K562 (cell line): ENCODE measurements at regions not wholly inside any gene's neighbourhood (a gene's known extent, or its start where the extent isn't known, plus 50 kb on each side); places are given as distances from the start of the nearest gene placed in this dataset.

Experiments used
- ATAC-seq: fragments of 200-7000 bp; cut with Tn5 transposase; 3 replicates; pipeline ENCODE4 v1.9.1; 2020; ENCODE audit warnings: moderate library complexity
- BruUV-seq: library from RNA; stranded (reverse); fragments of 400-500 nt; replicated peaks from 2 replicates; lab custom pipeline; 2021; lab: Mats Ljungman, UMichigan
- CTCF ChIA-PET: fragments of 300-600 bp; formaldehyde crosslinking; extraction: SDS; loops from one replicate; lab custom pipeline; 2021; ENCODE audit warnings: low intra/inter-chr PET ratio; lab: Yijun Ruan, JAX
- POLR2A ChIA-PET: fragments of 300-600, 350-650 bp; sonication (Branson Sonifier 250); formaldehyde crosslinking; extraction: SDS; loops from one replicate; lab custom pipeline; 2021; ENCODE audit warnings: antibody characterized with exemption, inconsistent platforms; lab: Yijun Ruan, JAX
- DNase-seq, 4 experiments: peaks; one replicate each; pipeline versions ENCODE4 v3.0.0 to v3.0.0-alpha.2; 2011 to 2018; ENCODE audit warnings: low spot score in 3 of 4, mixed read lengths in 3 of 4; ENCODE audit errors: extremely low read depth in 1 of 4
- FAIRE-seq: peaks from 2 replicates; lab custom pipeline; 2011; peaks lifted over from hg19 to GRCh38; lab: Jason Lieb, UNC
- H2AFZ ChIP-seq: 2 replicates; pipeline ENCODE4 v1.6.0; 2011; ENCODE audit warnings: low read depth, low read length, control low read depth, inconsistent platforms
- H3K27ac ChIP-seq: fragments of 200-600 bp; 3 replicates; pipeline ENCODE4 v1.8.0; 2011; ENCODE audit warnings: low read depth, mild to moderate bottlenecking, control low read depth, inconsistent platforms, low read length, moderate library complexity, mixed read lengths; ENCODE audit errors: extremely low read depth
- H3K27me3 ChIP-seq, 2 experiments: fragments of 300-600 bp in 1 of 2; 2 replicates in 1 of 2; 3 replicates in 1 of 2; pipeline versions ENCODE4 v1.6.0 to v1.8.0; 2011; ENCODE audit warnings: inconsistent platforms in 2 of 2, low read length in 2 of 2, mild to moderate bottlenecking in 1 of 2, mixed read lengths in 1 of 2, moderate library complexity in 1 of 2; ENCODE audit not compliant: control insufficient read depth in 2 of 2, insufficient read depth in 2 of 2
- H3K36me3 ChIP-seq: fragments of 300-600 bp; 3 replicates; pipeline ENCODE4 v1.8.0; 2011; ENCODE audit warnings: mild to moderate bottlenecking, low read length, inconsistent platforms; ENCODE audit not compliant: control insufficient read depth, insufficient read depth
- H3K4me1 ChIP-seq, 2 experiments: fragments of 200-600 bp in 1 of 2; replicated peaks in 1 of 2; 2 replicates in 1 of 2; 3 replicates in 1 of 2; pipeline versions ENCODE4 v1.5.1 to v1.8.0; 2011; ENCODE audit warnings: inconsistent platforms in 2 of 2, low read length in 2 of 2, mild to moderate bottlenecking in 1 of 2, mixed read lengths in 1 of 2, moderate library complexity in 1 of 2; ENCODE audit not compliant: control insufficient read depth in 2 of 2, insufficient read depth in 2 of 2
- H3K4me2 ChIP-seq: 2 replicates; pipeline ENCODE4 v1.6.1; 2011; ENCODE audit warnings: low read length, control low read depth, inconsistent platforms, mixed read lengths; ENCODE audit not compliant: insufficient read depth
- H3K4me3 ChIP-seq: fragments of 200-600 bp; sonication (generic), shearing (Covaris generic); 2 replicates; pipeline ENCODE4 v1.5.1; 2016; ENCODE audit warnings: control low read depth, inconsistent platforms
- H3K79me2 ChIP-seq: fragments of 200-600 bp; 3 replicates; pipeline ENCODE4 v1.8.0; 2011; ENCODE audit warnings: low read length, inconsistent platforms; ENCODE audit not compliant: control insufficient read depth, insufficient read depth
- H3K9ac ChIP-seq, 2 experiments: 2 replicates each; pipeline versions ENCODE4 v1.6.0 to v1.6.1; 2011; ENCODE audit warnings: low read depth in 2 of 2, low read length in 2 of 2, control low read depth in 1 of 2, inconsistent platforms in 1 of 2, mild to moderate bottlenecking in 1 of 2, mixed read lengths in 1 of 2; ENCODE audit not compliant: insufficient read depth in 1 of 2
- H3K9me1 ChIP-seq: one replicate; pipeline ENCODE4 v1.6.0; 2011; ENCODE audit warnings: inconsistent platforms, mild to moderate bottlenecking, low read length, moderate library complexity; ENCODE audit not compliant: control insufficient read depth, insufficient read depth
- H3K9me3 ChIP-seq: replicated peaks from 2 replicates; pipeline ENCODE4 v1.5.1; 2011; ENCODE audit warnings: low read depth, low read length, inconsistent platforms; ENCODE audit not compliant: control insufficient read depth, insufficient read depth
- H4K20me1 ChIP-seq: replicated peaks from 2 replicates; pipeline ENCODE4 v1.6.1; 2011; ENCODE audit warnings: low read length, inconsistent platforms, mixed read lengths; ENCODE audit not compliant: control insufficient read depth, insufficient read depth
- EP400 ChIP-seq: fragments of 450-650 bp; IDR thresholded peaks from 2 replicates; pipeline ENCODE4 v1.6.1; 2017; ENCODE audit warnings: antibody characterized with exemption, mild to moderate bottlenecking, moderate library complexity
- FOXJ3 ChIP-seq: sonication (generic); formaldehyde crosslinking; IDR thresholded peaks from 2 replicates; pipeline ENCODE4 v1.4.0; 2020; ENCODE audit warnings: mild to moderate bottlenecking, missing genetic modification reagents
- FOXP1 ChIP-seq: sonication (generic); formaldehyde crosslinking; IDR thresholded peaks from 2 replicates; pipeline ENCODE4 v1.8.0; 2022; ENCODE audit warnings: mild to moderate bottlenecking, missing genetic modification reagents
- KLF13 ChIP-seq: fragments of 450-650 bp; IDR thresholded peaks from 2 replicates; pipeline ENCODE4 v1.6.1; 2016; ENCODE audit warnings: missing genetic modification characterization, low read depth, mild to moderate bottlenecking, missing compliant biosample characterization, moderate library complexity, borderline replicate concordance
- MTA2 ChIP-seq: fragments of 450-650 bp; IDR thresholded peaks from 2 replicates; pipeline ENCODE4 v1.6.1; 2016; ENCODE audit warnings: low read depth
- NFIX ChIP-seq: fragments of 250-450 bp; sonication (Bioruptor Pico); IDR thresholded peaks from 2 replicates; pipeline ENCODE4 v1.4.0; 2020; ENCODE audit warnings: low read depth, mild to moderate bottlenecking, moderate library complexity
- NRF1 ChIP-seq, 2 experiments: fragments of 450-650 bp; IDR thresholded peaks in 1 of 2; conservative IDR thresholded peaks in 1 of 2; 2 replicates each; pipeline ENCODE4 v1.6.1; 2014; ENCODE audit warnings: mild to moderate bottlenecking in 2 of 2
- RFX7 ChIP-seq: fragments of 250-450 bp; sonication (Bioruptor Pico); IDR thresholded peaks from 2 replicates; pipeline ENCODE4 v1.5.1; 2021; ENCODE audit warnings: mild to moderate bottlenecking
- SIN3A ChIP-seq, 2 experiments: fragments of 150-350 bp in 1 of 2; IDR thresholded peaks; 2 replicates each; pipeline ENCODE4 v1.6.1; 2011 to 2016; ENCODE audit warnings: borderline replicate concordance in 2 of 2, low read depth in 2 of 2, low read length in 2 of 2, mild to moderate bottlenecking in 2 of 2, moderate library complexity in 2 of 2; ENCODE audit not compliant: control insufficient read depth in 1 of 2
- TAL1 ChIP-seq: fragments of 450-650 bp; IDR thresholded peaks from 2 replicates; pipeline ENCODE4 v1.6.1; 2016; ENCODE audit warnings: mild to moderate bottlenecking
- ZBTB8A ChIP-seq: fragments of 450-650 bp; IDR thresholded peaks from 2 replicates; pipeline ENCODE4 v1.6.1; 2018; ENCODE audit warnings: mild to moderate bottlenecking, moderate library complexity; ENCODE audit not compliant: partially characterized antibody
- ZC3H8 ChIP-seq: fragments of 450-650 bp; IDR thresholded peaks from 2 replicates; pipeline ENCODE4 v1.6.1; 2017
- ZNF780A ChIP-seq: fragments of 250-450 bp; sonication (Bioruptor Pico); IDR thresholded peaks from 2 replicates; pipeline ENCODE4 v1.5.0; 2021; ENCODE audit warnings: mild to moderate bottlenecking
- WGBS: fragments of 100-300 bp; shearing (Covaris generic); methylation state at CpG from one replicate; pipeline ENCODE4 v1.1.6; 2016; ENCODE audit warnings: low coverage, mixed read lengths; ENCODE audit not compliant: insufficient coverage; ENCODE audit errors: missing lambda C conversion rate; 5-methylcytosine and 5-hydroxymethylcytosine counted together
- in situ Hi-C: fragments of 300-500 bp; cut with MboI; formaldehyde crosslinking; loops from 4 replicates; pipeline ENCODE4 v1.15.0; 2018; ENCODE audit warnings: inconsistent platforms, mixed read lengths
- intact Hi-C: fragments of 100-400 bp; cut with micrococcal nuclease; formaldehyde crosslinking; loops from 2 replicates; pipeline ENCODE4 v1.14.2; 2022

- H3K9ac ChIP-seq: no peak overlapping the region
- no peak for ATAC-seq
- H3K9me1 ChIP-seq: no peaks in the 10 kb centered on the region
- TF ChIP-seq MTA2 (no peak), NRF1 (conservative IDR thresholded peaks at IDR 0.05 in 1 of 2, IDR thresholded peaks at IDR 0.05 in 1 of 2) (no peak), NFIX (CRISPR knock-in tag) (no peak), KLF13 (tag) (no peak), ZNF780A (CRISPR knock-in tag) (no peak), EP400 (no peak), SIN3A (IDR thresholded peaks at IDR 0.05; ENCODE audit: borderline replicate concordance in 2 of 2, control insufficient read depth in 1 of 2, low read depth in 2 of 2, low read length in 2 of 2) (no peak), RFX7 (CRISPR knock-in tag) (no peak), ZC3H8 (no peak), FOXP1 (CRISPR knock-in tag) (no peak), FOXJ3 (CRISPR knock-in tag) (no peak), ZBTB8A (no peak), TAL1 (no peak)
- TF ChIP-seq, all 486 proteins: peak for 0
- no peaks in the 10 kb centered on the region for H3K9me3 ChIP-seq
- CTCF ChIA-PET: no interaction called here
- BruUV-seq: no TSS peak
- H4K20me1 ChIP-seq: no peaks in the 10 kb centered on the region
- POLR2A ChIA-PET: no interaction called here
- H3K4me3 ChIP-seq: no peak overlapping the region
- H3K79me2 ChIP-seq: no peaks in the 10 kb centered on the region
- 45% methylated on average over 2 of the region's 2 CpGs for WGBS
- peaks cover 0 to 23% of the 10 kb centered on the region in 2 experiments; a peak in 4 of 5 replicates for H3K4me1 ChIP-seq
- no peak overlapping the region for H3K4me2 ChIP-seq
- intact Hi-C loops: no loop called here
- DNase-seq (no peak), FAIRE-seq (no peak)
- H2AFZ ChIP-seq: no peak overlapping the region
- H3K27ac ChIP-seq: no peak overlapping the region
- H3K27me3 ChIP-seq: no peaks in the 10 kb centered on the region
- in situ Hi-C loops: no loop called here
- H3K36me3 ChIP-seq: no peaks in the 10 kb centered on the region
Measured at GRCh38 chr6:20269181-20269580, 56.9 kb upstream of the MBOAT1 start.
